ENCODE measurements at regions not wholly inside any gene's neighbourhood (a gene's known extent, or its start where the extent isn't known, plus 50 kb on each side); places are given as distances from the start of the nearest gene placed in this dataset.
"Not testable (repeated sequence)": the region's sequence is repeated elsewhere in the genome, so short reads cannot be mapped to it uniquely, and the experiment has no call there.

DNA sequence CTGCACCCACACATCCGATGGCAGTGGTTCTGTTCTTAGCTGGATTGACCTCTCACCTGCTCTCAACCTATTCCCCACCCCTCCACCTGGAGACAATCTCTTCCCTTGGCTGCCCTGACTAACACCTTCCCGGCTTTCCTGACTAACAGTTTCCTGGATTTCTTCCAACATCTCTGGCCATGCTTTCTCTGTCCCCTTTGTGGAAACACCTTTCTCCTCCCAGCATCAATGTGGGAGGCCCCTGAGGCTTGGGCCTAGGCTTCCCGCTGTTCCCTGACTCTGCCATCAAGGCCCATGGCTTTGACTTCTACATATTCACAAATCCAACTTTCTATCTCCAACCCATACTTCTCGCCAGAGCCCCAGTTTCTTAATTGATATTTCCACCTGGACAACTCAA lies 142.8 kb upstream of the ATP2B2 start:
- ATAC-seq, result no peak
- intact Hi-C loops (cut with micrococcal nuclease), result no loop called here
- Mint-ChIP-seq H3K4me3 (no peak overlapping the region), H3K9me3 (no peaks in the 10 kb centered on the region), H3K27ac (no peak overlapping the region), H3K27me3 (peaks cover 4% of the 10 kb centered on the region), H3K4me1 (ENCODE audit: low read depth) (no peaks in the 10 kb centered on the region), H3K36me3 (ENCODE audit: low read depth) (no peaks in the 10 kb centered on the region)
- ChIA-PET POLR2A (no interaction called here), CTCF (no interaction called here)
- no peak for DNase-seq
- TF ChIP-seq, protein P1, sequence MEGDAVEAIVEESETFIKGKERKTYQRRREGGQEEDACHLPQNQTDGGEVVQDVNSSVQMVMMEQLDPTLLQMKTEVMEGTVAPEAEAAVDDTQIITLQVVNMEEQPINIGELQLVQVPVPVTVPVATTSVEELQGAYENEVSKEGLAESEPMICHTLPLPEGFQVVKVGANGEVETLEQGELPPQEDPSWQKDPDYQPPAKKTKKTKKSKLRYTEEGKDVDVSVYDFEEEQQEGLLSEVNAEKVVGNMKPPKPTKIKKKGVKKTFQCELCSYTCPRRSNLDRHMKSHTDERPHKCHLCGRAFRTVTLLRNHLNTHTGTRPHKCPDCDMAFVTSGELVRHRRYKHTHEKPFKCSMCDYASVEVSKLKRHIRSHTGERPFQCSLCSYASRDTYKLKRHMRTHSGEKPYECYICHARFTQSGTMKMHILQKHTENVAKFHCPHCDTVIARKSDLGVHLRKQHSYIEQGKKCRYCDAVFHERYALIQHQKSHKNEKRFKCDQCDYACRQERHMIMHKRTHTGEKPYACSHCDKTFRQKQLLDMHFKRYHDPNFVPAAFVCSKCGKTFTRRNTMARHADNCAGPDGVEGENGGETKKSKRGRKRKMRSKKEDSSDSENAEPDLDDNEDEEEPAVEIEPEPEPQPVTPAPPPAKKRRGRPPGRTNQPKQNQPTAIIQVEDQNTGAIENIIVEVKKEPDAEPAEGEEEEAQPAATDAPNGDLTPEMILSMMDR (IDR thresholded peaks at IDR 0.05), result no peak

DNA sequence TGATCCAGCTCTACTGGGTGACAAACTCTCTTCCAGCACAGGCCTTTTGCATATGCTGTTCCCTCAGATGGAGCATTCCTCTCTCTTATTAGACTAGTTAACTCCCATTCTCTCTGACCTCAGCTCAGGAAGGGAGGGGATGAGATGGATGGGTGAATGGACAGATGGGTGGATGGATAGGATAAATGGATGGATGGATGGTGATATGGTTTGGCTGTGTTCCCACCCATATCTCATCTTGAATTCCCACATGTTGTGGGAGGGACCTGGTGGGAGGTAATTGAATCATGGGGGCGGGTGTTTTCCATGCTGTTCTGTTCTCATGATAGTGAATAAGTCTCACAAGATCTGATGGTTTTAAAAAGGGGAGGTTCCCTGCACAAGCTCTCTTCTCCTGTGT lies 144.1 kb upstream of the ATP2B2 start:
- H3K9me3 Mint-ChIP-seq; DNase-seq; ATAC-seq; H3K4me3 Mint-ChIP-seq; H3K4me1 Mint-ChIP-seq (ENCODE audit: low read depth); intact Hi-C loops (cut with micrococcal nuclease); H3K27me3 Mint-ChIP-seq; H3K27ac Mint-ChIP-seq; CTCF ChIA-PET; H3K36me3 Mint-ChIP-seq (ENCODE audit: low read depth): not testable (repeated sequence)
- POLR2A ChIA-PET, result interaction anchor here (0.5 kb wide), 1 partner anchor 129 kb away, joined by 4 read pairs; no protein-coding TSS in a partner anchor

DNA sequence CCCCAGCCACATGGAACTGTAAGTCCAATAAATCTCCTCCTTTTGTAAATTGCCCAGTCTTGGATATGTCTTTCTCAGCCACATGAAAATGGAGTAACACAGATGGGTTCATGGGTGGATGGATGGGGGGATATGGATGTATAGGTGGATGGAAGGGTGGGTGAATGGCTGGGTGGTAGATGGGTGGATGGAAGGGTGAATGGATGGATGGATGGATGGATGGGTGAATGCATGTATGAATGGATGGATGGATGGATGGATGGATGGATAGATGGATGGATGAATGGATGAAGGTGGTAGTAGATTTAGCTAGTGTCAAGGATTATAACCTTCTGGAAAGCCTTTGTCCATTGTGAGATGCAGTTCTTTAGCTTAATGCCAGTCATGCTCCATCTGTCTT lies 146.1 kb upstream of the ATP2B2 start:
- Mint-ChIP-seq H3K4me3 (no peak overlapping the region), H3K4me1 (ENCODE audit: low read depth) (no peaks in the 10 kb centered on the region), H3K27me3 (peaks cover 14% of the 10 kb centered on the region), H3K36me3 (ENCODE audit: low read depth) (no peaks in the 10 kb centered on the region), H3K9me3 (no peaks in the 10 kb centered on the region), H3K27ac (no peak overlapping the region)
- intact Hi-C loops (cut with micrococcal nuclease), result no loop called here
- ChIA-PET POLR2A (no interaction called here), CTCF (no interaction called here)
- ATAC-seq, result no peak
- TF ChIP-seq, protein P1 (IDR thresholded peaks at IDR 0.05), result no peak
- DNase-seq, result no peak

DNA sequence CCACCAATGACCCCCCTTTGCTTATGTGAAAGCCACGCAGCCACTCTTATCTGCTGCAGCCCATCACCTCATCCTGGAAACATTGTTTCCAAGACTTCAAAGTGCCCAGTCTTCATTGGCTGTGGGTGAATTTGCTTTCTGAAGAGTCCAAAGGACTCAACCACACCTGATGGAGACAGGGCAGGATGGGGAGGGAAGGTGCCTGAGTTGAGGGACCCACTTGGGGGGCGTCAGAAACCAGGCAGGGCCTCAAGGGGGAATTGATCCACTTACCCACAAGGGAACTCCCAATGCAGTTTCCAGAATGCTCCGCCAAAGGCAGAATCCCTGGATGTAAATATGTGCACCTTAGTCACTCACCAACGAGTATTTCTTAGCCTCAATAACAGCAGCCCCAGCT lies 147.9 kb upstream of the ATP2B2 start:
- ATAC-seq (no peak), DNase-seq (no peak)
- Mint-ChIP-seq H3K9me3 (no peaks in the 10 kb centered on the region), H3K4me3 (no peak overlapping the region), H3K27ac (no peak overlapping the region), H3K27me3 (peaks cover 22% of the 10 kb centered on the region), H3K4me1 (ENCODE audit: low read depth) (no peaks in the 10 kb centered on the region), H3K36me3 (ENCODE audit: low read depth) (no peaks in the 10 kb centered on the region)
- intact Hi-C loops (cut with micrococcal nuclease), result no loop called here
- ChIA-PET CTCF (no interaction called here), POLR2A (no interaction called here)
- TF ChIP-seq, protein P1 (IDR thresholded peaks at IDR 0.05), result no peak

DNA sequence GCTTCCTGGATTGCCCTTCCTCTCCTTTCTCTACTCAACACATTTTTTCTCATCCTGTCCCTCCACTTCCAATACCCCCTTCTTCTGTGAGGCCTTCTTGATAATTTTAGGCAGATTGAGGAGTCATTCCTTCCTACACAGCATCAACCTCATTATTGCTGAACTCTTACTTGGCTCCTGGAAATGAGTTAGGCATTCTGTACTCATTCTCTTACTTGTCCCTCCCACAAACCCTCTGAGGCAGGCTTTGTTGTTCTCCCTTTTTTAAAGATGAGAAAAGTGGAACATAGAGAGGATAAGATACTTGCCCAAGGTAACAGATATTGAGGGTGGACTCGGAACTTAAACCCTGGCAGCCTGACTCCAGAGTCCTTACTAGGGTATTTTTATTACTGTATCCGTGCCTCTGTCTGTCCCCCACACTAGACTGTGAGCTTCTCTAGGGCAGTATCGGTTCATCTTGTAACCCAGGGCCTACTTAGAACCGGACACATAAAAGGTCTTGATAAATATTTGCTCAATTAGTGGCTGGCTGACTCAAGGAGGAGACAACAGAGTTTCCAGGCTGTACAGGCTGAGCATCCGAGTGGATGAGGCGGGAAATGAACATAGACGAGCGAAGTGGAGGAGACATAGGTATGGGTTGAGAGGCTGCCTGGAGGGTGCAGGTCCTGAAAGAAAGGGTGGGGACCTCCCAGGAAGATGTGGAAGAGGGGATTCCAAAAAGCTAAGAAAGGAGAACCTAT lies 148.7 kb upstream of the ATP2B2 start:
- CTCF ChIA-PET, result no interaction called here
- Mint-ChIP-seq H3K36me3 (ENCODE audit: low read depth) (no peaks in the 10 kb centered on the region), H3K9me3 (no peaks in the 10 kb centered on the region), H3K27me3 (peaks cover 25% of the 10 kb centered on the region), H3K27ac (no peak overlapping the region), H3K4me1 (ENCODE audit: low read depth) (no peaks in the 10 kb centered on the region), H3K4me3 (no peak overlapping the region)
- TF ChIP-seq, protein P1 (IDR thresholded peaks at IDR 0.05), result no peak
- DNase-seq (no peak), ATAC-seq (no peak)
- intact Hi-C loops (cut with micrococcal nuclease), result no loop called here
- POLR2A ChIA-PET, result no interaction called here
